Neural cell (in vitro differentiated cells): ENCODE measurements at regions not wholly inside any gene's neighbourhood (a gene's known extent, or its start where the extent isn't known, plus 50 kb on each side); places are given as distances from the start of the nearest gene placed in this dataset.

Experiments used
- H2AFZ ChIP-seq: fragments of 200-600, 300-800 bp; sonication (generic), shearing (Covaris generic); 2 replicates; pipeline ENCODE4 v1.6.0; 2014; ENCODE audit warnings: low read depth, mild to moderate bottlenecking, antibody characterized with exemption, low read length, moderate library complexity
- H3F3A ChIP-seq: fragments of 200-600 bp; shearing (Covaris generic); 2 replicates; pipeline ENCODE4 v1.6.1; 2016; ENCODE audit warnings: mild to moderate bottlenecking, moderate library complexity, mixed read lengths, antibody characterized with exemption, low read length; ENCODE audit not compliant: insufficient read depth, poor library complexity, severe bottlenecking
- H3K27ac ChIP-seq: fragments of 200-600, 300-800 bp; sonication (generic), shearing (Covaris generic); 2 replicates; pipeline ENCODE4 v1.5.1; 2014; ENCODE audit warnings: mild to moderate bottlenecking, low read length, moderate library complexity
- H3K27me3 ChIP-seq: fragments of 300-800, 200-600 bp; sonication (generic), shearing (Covaris generic); 2 replicates; pipeline ENCODE4 v1.6.0; 2014; ENCODE audit warnings: mild to moderate bottlenecking, low read depth, low read length, moderate library complexity; ENCODE audit not compliant: insufficient read depth
- H3K36me3 ChIP-seq: fragments of 300-800, 200-600 bp; sonication (generic), shearing (Covaris generic); 2 replicates; pipeline ENCODE4 v1.5.1; 2014; ENCODE audit warnings: mild to moderate bottlenecking, antibody characterized with exemption, low read length, moderate library complexity; ENCODE audit not compliant: insufficient read depth
- H3K4me2 ChIP-seq: fragments of 300-800, 200-600 bp; sonication (generic), shearing (Covaris generic); 2 replicates; pipeline ENCODE4 v1.6.0; 2014; ENCODE audit warnings: mild to moderate bottlenecking, low read length
- H3K4me3 ChIP-seq: fragments of 300-800, 200-600 bp; sonication (generic), shearing (Covaris generic); 2 replicates; pipeline ENCODE4 v1.5.1; 2014; ENCODE audit warnings: mild to moderate bottlenecking, low read length, moderate library complexity
- H3K79me2 ChIP-seq: fragments of 200-600 bp; shearing (Covaris generic); replicated peaks from 2 replicates; pipeline ENCODE4 v1.6.0; 2014; ENCODE audit warnings: mild to moderate bottlenecking, low read length, moderate library complexity; ENCODE audit not compliant: insufficient read depth
- H3K9ac ChIP-seq: fragments of 300-800, 200-600 bp; sonication (generic), shearing (Covaris generic); 2 replicates; pipeline ENCODE4 v1.6.1; 2016; ENCODE audit warnings: mild to moderate bottlenecking, low read length, mixed read lengths
- H3K9me2 ChIP-seq: fragments of 200-600 bp; shearing (Covaris generic); 2 replicates; pipeline ENCODE4 v1.6.1; 2016; ENCODE audit warnings: mild to moderate bottlenecking, low read length, mixed read lengths; ENCODE audit not compliant: insufficient read depth
- H3K9me3 ChIP-seq: fragments of 200-600, 300-800 bp; sonication (generic), shearing (Covaris generic); 2 replicates; pipeline ENCODE4 v1.6.1; 2016; ENCODE audit warnings: mild to moderate bottlenecking, mixed run types, low read length, moderate library complexity, mixed read lengths
- H4K20me1 ChIP-seq: fragments of 200-600 bp; shearing (Covaris generic); 2 replicates; pipeline ENCODE4 v1.6.1; 2016; ENCODE audit warnings: mild to moderate bottlenecking, mixed run types; ENCODE audit not compliant: insufficient read depth
- EP300 ChIP-seq: fragments of 450-650 bp; conservative IDR thresholded peaks from 2 replicates; pipeline ENCODE4 v1.6.1; 2014; ENCODE audit warnings: antibody characterized with exemption, mild to moderate bottlenecking, moderate library complexity; ENCODE audit not compliant: poor library complexity, severe bottlenecking
- EZH2 ChIP-seq: fragments of 200-600, 300-800 bp; shearing (Covaris generic), sonication (generic); IDR thresholded peaks from 2 replicates; pipeline ENCODE4 v1.6.1; 2014; ENCODE audit warnings: antibody characterized with exemption, low read length, borderline replicate concordance, mild to moderate bottlenecking; ENCODE audit not compliant: insufficient read depth, poor library complexity, severe bottlenecking
- MXI1 ChIP-seq: fragments of 450-650 bp; conservative IDR thresholded peaks from 2 replicates; pipeline ENCODE4 v1.6.1; 2014; ENCODE audit warnings: antibody characterized with exemption, mild to moderate bottlenecking; ENCODE audit not compliant: poor library complexity, severe bottlenecking
- POLR2AphosphoS5 ChIP-seq: IDR thresholded peaks from 2 replicates; pipeline ENCODE4 v1.6.1; 2012
- RAD21 ChIP-seq: fragments of 450-650 bp; conservative IDR thresholded peaks from 2 replicates; pipeline ENCODE4 v1.6.1; 2014; ENCODE audit warnings: antibody characterized with exemption, mild to moderate bottlenecking, moderate library complexity
- SMC3 ChIP-seq: fragments of 450-650 bp; conservative IDR thresholded peaks from 2 replicates; pipeline ENCODE4 v1.6.1; 2014; ENCODE audit warnings: antibody characterized with exemption, mild to moderate bottlenecking, moderate library complexity; ENCODE audit not compliant: poor library complexity
- TAF1 ChIP-seq: IDR thresholded peaks from 2 replicates; pipeline ENCODE4 v1.6.1; 2012; ENCODE audit warnings: low read depth
- TF ChIP-seq, protein P1 (sequence below): IDR thresholded peaks from 2 replicates; pipeline ENCODE4 v1.6.1; 2012; ENCODE audit warnings: borderline replicate concordance
- TF ChIP-seq, protein P2 (sequence below): fragments of 450-650 bp; IDR thresholded peaks from 2 replicates; pipeline ENCODE4 v1.5.1; 2014; ENCODE audit warnings: antibody characterized with exemption, mild to moderate bottlenecking, moderate library complexity; ENCODE audit not compliant: poor library complexity, severe bottlenecking

DNA sequence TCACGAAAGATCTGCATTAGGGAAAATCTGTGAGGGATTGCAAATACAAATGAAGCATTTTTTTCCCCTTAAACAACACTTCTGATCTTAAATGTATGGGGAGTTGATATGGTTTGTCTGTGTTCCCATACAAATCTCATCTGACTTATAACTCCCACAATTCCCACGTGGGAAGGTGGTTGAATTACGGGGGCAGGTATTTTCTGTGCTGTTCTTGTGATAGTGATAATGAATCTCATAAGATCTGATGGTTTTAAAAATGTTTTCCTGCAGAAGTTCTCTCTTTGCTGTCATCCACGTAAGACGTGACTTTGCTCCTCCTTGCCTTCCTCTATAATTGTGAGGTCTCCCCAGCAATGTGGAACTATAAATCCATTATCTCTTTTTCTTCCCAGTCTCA lies 107.4 kb upstream of the KCNIP4 start:
- Histone ChIP-seq H3K27ac (no peak overlapping the region), H3F3A (no peaks in the 10 kb centered on the region), H3K4me3 (no peak overlapping the region), H3K4me2 (no peak overlapping the region), H3K36me3 (no peaks in the 10 kb centered on the region), H2AFZ (no peak overlapping the region), H4K20me1 (no peaks in the 10 kb centered on the region), H3K9me2 (no peaks in the 10 kb centered on the region), H3K79me2 (no peaks in the 10 kb centered on the region), H3K27me3 (no peaks in the 10 kb centered on the region), H3K9ac (no peak overlapping the region), H3K9me3 (no peaks in the 10 kb centered on the region)
- no peak for TF ChIP-seq SMC3
- TF ChIP-seq, protein P1, sequence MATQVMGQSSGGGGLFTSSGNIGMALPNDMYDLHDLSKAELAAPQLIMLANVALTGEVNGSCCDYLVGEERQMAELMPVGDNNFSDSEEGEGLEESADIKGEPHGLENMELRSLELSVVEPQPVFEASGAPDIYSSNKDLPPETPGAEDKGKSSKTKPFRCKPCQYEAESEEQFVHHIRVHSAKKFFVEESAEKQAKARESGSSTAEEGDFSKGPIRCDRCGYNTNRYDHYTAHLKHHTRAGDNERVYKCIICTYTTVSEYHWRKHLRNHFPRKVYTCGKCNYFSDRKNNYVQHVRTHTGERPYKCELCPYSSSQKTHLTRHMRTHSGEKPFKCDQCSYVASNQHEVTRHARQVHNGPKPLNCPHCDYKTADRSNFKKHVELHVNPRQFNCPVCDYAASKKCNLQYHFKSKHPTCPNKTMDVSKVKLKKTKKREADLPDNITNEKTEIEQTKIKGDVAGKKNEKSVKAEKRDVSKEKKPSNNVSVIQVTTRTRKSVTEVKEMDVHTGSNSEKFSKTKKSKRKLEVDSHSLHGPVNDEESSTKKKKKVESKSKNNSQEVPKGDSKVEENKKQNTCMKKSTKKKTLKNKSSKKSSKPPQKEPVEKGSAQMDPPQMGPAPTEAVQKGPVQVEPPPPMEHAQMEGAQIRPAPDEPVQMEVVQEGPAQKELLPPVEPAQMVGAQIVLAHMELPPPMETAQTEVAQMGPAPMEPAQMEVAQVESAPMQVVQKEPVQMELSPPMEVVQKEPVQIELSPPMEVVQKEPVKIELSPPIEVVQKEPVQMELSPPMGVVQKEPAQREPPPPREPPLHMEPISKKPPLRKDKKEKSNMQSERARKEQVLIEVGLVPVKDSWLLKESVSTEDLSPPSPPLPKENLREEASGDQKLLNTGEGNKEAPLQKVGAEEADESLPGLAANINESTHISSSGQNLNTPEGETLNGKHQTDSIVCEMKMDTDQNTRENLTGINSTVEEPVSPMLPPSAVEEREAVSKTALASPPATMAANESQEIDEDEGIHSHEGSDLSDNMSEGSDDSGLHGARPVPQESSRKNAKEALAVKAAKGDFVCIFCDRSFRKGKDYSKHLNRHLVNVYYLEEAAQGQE = no peak
- no peak for TF ChIP-seq EP300
- TF ChIP-seq RAD21 = no peak
- no peak for TF ChIP-seq POLR2AphosphoS5
- TF ChIP-seq MXI1 = no peak
- TF ChIP-seq EZH2 = no peak
- no peak for TF ChIP-seq TAF1
- TF ChIP-seq, protein P2, sequence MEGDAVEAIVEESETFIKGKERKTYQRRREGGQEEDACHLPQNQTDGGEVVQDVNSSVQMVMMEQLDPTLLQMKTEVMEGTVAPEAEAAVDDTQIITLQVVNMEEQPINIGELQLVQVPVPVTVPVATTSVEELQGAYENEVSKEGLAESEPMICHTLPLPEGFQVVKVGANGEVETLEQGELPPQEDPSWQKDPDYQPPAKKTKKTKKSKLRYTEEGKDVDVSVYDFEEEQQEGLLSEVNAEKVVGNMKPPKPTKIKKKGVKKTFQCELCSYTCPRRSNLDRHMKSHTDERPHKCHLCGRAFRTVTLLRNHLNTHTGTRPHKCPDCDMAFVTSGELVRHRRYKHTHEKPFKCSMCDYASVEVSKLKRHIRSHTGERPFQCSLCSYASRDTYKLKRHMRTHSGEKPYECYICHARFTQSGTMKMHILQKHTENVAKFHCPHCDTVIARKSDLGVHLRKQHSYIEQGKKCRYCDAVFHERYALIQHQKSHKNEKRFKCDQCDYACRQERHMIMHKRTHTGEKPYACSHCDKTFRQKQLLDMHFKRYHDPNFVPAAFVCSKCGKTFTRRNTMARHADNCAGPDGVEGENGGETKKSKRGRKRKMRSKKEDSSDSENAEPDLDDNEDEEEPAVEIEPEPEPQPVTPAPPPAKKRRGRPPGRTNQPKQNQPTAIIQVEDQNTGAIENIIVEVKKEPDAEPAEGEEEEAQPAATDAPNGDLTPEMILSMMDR = no peak

DNA sequence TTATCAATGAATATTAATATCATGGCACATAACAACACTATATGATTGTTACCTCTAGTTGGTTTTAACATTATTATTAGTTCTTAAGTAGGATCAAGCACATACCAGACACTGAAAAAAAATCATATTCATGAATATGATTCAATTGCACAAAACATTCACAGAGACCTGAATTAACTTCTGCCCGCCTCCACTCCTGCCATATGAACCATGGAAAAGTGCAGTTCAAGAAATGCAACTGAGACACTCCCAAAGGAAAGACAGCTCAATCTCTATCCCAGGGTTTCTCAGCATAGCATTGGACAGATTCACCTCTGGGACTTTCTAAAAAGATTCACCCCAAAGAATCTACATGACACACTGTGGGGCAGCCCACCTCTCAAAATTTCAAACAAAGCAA lies 103.5 kb upstream of the KCNIP4 start:
- Histone ChIP-seq H3F3A (no peaks in the 10 kb centered on the region), H3K9ac (no peak overlapping the region), H2AFZ (no peak overlapping the region), H3K4me3 (no peak overlapping the region), H3K9me2 (no peaks in the 10 kb centered on the region), H3K36me3 (no peaks in the 10 kb centered on the region), H3K4me2 (no peak overlapping the region), H3K27ac (no peak overlapping the region), H3K9me3 (no peaks in the 10 kb centered on the region), H4K20me1 (no peaks in the 10 kb centered on the region), H3K79me2 (no peaks in the 10 kb centered on the region), H3K27me3 (no peaks in the 10 kb centered on the region)
- TF ChIP-seq SMC3 (no peak), RAD21 (no peak), TAF1 (no peak), EP300 (no peak), EZH2 (no peak), POLR2AphosphoS5 (no peak), MXI1 (no peak)
- TF ChIP-seq, protein P2 = no peak
- TF ChIP-seq, protein P1 = no peak
